Stomach smooth muscle (tissue), 2 donors: ENCODE measurements at regions not wholly inside any gene's neighbourhood (a gene's known extent, or its start where the extent isn't known, plus 50 kb on each side); places are given as distances from the start of the nearest gene placed in this dataset.
A peak's percentile ranks its signal among the peaks of the same experiment; 100 is the strongest.

Experiments
- H3K27ac ChIP-seq: one replicate; pipeline ENCODE4 v1.7.0; 2013; ENCODE audit warnings: mild to moderate bottlenecking, low read length, inconsistent platforms
- H3K27me3 ChIP-seq, 2 donors: one replicate each; pipeline ENCODE4 v1.7.0; 2013; ENCODE audit warnings: low read length in 2 of 2; ENCODE audit not compliant: insufficient read depth in 2 of 2, control insufficient read depth in 1 of 2
- H3K36me3 ChIP-seq, 2 donors: one replicate each; pipeline ENCODE4 v1.7.0; 2013; ENCODE audit warnings: low read length in 2 of 2; ENCODE audit not compliant: control insufficient read depth in 2 of 2, insufficient read depth in 2 of 2
- H3K4me1 ChIP-seq: one replicate; pipeline ENCODE4 v1.7.0; 2013; ENCODE audit warnings: low read length; ENCODE audit not compliant: control insufficient read depth, insufficient read depth
- H3K4me3 ChIP-seq, 2 donors: one replicate each; pipeline ENCODE4 v1.7.0; 2013; ENCODE audit warnings: low read length in 2 of 2
- H3K9ac ChIP-seq, 2 donors: one replicate each; pipeline ENCODE4 v1.7.0; 2013; ENCODE audit warnings: low read length in 2 of 2, mild to moderate bottlenecking in 1 of 2
- H3K9me3 ChIP-seq, 2 donors: one replicate each; pipeline ENCODE4 v1.7.0; 2013; ENCODE audit warnings: low read length in 2 of 2; ENCODE audit not compliant: control insufficient read depth in 2 of 2
- donor health status: healthy.
- donor health status: Pancreatic carcinoma.

DNA sequence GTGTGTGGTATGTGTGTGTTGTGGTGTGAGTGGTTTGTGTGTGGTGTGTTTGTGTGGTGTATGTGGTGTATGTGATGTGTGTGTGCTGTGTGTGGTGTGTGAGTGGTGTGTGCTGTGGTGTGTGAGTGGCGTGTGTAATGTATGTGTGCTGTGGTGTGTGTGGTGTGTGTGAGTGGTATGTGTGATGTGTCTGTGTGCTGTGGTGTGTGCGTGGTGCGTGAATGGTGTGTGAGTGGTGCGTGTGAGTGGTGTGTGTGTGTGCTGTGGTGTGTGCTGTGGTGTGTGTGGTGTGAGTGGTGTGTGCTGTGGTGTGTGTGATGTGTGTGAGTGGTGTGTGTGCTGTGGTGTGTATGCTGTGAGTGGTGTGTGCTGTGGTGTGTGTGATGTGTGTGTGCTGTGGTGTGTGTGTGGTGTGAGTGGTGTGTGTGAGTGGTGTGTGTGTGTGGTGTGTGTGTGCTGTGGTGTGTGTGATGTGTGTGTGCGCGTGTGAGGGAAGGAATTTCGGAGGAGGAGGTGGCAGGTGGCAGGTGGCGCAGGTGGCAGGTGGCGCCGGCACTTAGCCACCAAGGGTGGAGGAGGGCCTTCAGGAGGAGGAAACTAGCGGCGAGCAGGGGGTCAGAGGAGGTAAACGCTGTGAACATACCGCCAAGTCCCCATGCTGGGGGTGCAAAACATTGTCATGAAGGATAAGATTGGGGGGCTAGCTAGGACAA is 191.8 kb downstream of the MELK start:
- Histone ChIP-seq H3K9me3 (no peaks in the 10 kb centered on the region), H3K27ac (no peak overlapping the region), H3K36me3 (no peaks in the 10 kb centered on the region), H3K4me3 (no peak overlapping the region), H3K9ac (no peak overlapping the region), H3K27me3 (peaks cover 12 to 34% of the 10 kb centered on the region in 2 donors), H3K4me1 (no peaks in the 10 kb centered on the region)

DNA sequence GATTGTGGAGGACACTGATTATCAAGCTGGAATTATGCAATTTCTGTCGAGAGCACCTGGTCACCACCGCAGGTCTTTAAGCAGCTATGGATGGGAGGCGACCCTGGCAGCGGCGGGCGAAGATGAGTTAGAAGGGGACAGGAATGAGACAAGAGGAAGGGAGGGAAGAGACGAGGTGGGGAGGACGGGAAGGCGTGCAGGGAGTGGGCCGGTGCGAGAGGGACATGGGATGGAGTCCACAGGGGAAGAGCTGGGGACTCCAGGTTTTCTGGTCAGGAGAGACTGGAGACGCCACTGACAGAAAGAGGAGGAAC is 192.3 kb downstream of the MELK start:
- H3K9me3 ChIP-seq: no peaks in the 10 kb centered on the region
- H3K9ac ChIP-seq: no peak overlapping the region
- no peaks in the 10 kb centered on the region for H3K4me1 ChIP-seq
- no peak overlapping the region for H3K4me3 ChIP-seq
- H3K27ac ChIP-seq: no peak overlapping the region
- H3K27me3 ChIP-seq: peaks cover 14 to 36% of the 10 kb centered on the region in 2 donors
- H3K36me3 ChIP-seq: no peaks in the 10 kb centered on the region

DNA sequence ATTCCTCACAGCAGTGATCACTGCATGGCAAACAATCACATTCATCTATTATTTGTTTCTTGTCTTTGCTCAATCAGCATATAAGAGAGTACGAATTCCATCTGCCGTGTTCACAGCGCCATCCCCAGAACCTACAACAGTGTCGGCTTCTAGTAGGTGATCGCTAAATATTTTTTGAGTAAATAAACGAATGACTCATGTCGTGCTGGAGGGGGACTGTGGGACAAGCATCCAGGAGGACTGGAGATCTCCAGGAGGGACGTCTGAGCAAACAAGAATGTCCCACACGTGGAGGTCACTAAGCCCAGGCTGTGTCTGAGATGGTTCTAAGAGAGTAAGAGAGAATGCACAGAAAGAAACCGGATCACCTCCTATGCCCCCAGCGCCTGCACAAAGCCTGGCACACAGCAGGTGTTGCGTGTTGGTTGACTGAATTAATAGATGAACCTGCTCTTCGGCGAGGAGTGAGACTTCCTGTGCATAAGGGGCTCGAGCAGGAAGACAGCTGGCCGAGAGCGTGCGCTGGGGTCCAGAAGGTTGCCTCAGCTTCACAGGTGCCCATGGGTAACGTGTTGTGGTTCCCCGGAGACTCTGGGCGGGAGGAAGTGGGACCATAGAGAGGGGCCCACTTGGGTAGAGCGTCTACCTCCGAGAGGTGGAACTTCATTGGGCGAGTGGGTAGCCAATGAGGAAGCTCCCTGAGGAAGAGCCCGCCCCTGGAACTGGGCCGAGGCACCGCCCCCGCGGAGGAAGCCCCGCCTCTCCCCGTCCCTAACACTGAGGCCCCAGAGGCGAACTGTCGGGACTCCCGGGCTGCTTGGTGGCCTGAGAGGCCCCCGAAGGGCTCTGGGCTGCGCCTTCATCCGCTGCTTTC is 193.0 kb downstream of the MELK start:
- peak overlapping the region; percentile 44 to 66 for H3K4me3 ChIP-seq
- H3K9ac ChIP-seq: no peak overlapping the region
- no peaks in the 10 kb centered on the region for H3K9me3 ChIP-seq
- peaks cover 19 to 31% of the 10 kb centered on the region in 2 donors for H3K27me3 ChIP-seq
- no peaks in the 10 kb centered on the region for H3K36me3 ChIP-seq
- no peak overlapping the region for H3K27ac ChIP-seq
- H3K4me1 ChIP-seq: no peaks in the 10 kb centered on the region

DNA sequence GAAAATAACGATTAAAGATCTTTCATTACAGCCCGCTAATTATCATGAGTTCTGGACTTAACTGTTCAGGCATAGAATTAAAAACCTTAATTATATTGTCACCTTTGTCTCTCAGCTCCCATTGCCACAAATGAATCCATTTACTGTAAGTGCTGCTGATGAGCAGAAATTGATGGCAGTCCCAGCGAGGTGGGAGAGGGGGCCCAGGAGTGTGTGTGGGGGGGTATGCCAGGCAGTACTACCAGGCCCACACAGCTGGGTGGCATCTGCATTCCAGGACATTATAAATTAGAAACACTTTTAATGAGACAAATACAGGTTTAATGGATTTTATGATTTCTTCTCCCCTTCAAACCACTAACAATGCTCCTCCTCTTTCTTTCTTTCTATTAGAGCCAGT is 196.0 kb downstream of the MELK start:
- no peaks in the 10 kb centered on the region for H3K9me3 ChIP-seq
- no peak overlapping the region for H3K27ac ChIP-seq
- no peak overlapping the region for H3K4me3 ChIP-seq
- H3K4me1 ChIP-seq: no peaks in the 10 kb centered on the region
- no peaks in the 10 kb centered on the region for H3K36me3 ChIP-seq
- H3K9ac ChIP-seq: no peak overlapping the region
- H3K27me3 ChIP-seq: peaks cover 25 to 30% of the 10 kb centered on the region in 2 donors

DNA sequence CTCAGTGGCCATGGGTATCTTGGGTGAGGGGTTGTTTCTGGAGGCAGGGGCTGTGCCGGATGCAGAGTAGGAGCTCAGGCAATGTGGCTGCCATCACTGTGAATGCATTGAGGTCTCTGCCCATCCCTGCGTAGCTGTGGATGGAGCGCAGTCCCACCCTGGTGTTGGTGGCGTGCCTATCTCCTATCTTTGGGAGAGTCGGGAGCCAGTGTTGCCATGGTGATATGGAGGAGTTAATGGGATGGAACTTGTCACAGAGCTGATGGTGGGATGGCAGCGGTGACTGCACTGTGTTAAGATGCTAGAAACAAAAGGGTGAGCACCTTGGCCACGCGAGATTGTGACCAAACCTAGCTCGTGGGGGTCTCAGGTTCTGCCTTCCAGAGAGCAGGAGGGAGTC is 197.3 kb downstream of the MELK start:
- Histone ChIP-seq H3K36me3 (no peaks in the 10 kb centered on the region), H3K9me3 (no peaks in the 10 kb centered on the region), H3K27me3 (peaks cover 25 to 27% of the 10 kb centered on the region in 2 donors), H3K9ac (no peak overlapping the region), H3K4me1 (no peaks in the 10 kb centered on the region), H3K4me3 (no peak overlapping the region), H3K27ac (no peak overlapping the region)

DNA sequence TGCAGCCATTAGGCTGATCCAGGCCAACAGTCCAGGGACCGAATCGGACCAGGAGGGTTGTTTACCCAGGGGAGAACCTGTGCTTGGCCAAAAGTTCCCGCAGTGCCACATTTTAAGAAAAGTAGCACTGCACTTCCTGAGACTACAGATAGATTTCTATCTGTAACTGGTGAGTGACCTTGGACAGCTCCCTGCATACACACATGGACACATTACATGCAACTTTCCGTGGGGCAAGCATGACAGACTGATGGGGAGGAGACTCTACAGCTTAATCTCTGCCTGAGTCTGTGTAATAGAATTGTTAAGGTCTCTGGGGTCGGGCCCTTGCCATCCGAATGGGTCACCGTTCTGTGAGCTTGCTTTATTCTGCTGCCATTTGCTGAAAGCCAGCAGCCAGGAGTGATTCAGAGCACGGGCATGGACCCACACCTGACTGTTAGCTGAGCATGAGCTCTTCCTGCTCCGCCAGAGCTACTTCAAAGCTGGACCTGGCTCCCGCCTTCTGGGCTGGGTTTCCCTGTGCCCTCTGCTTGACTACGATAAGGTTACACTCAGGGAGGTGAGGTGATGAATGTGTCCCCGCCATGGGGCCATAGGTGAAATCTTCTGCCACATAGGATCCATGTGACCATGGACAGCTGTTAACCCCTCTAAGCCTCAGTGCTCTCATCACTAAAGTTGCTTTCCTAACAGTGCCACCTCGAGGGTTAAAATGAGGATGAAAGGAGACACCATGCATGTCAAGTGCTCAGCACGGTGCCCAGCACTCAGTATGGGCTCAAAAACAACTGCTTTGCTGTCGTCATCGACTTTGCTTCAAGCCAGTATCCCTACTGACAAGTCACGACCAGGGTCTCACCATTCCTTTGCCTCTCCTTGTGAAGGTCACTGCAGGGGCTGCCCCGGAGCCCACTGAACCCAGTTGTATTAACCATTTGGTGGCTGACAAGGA is 200.0 kb downstream of the MELK start:
- no peaks in the 10 kb centered on the region for H3K9me3 ChIP-seq
- H3K27me3 ChIP-seq: peaks cover 25 to 29% of the 10 kb centered on the region in 2 donors

DNA sequence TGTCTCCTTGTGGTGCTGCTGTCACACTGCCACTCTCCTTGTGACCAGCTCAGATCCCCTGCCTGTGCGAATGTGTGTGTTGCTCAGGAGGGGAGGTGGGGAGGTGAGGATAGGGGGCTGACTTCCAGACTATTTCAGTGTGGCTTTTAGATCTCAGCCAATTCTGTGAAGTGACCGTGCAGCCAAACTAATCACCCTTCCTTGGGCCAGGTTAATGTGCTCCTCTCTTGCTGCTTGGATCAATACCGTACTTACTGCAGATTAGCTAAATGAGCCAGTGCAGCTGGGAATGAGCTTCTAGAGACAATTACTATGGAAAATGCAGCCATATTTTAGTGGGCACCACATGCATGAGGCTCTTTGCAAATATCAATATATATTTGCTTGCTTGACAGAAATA is 206.0 kb downstream of the MELK start:
- H3K9me3 ChIP-seq: no peaks in the 10 kb centered on the region
- H3K9ac ChIP-seq: no peak overlapping the region
- no peaks in the 10 kb centered on the region for H3K36me3 ChIP-seq
- no peak overlapping the region for H3K4me3 ChIP-seq
- no peaks in the 10 kb centered on the region for H3K4me1 ChIP-seq
- H3K27me3 ChIP-seq: peaks cover 23 to 35% of the 10 kb centered on the region in 2 donors
- H3K27ac ChIP-seq: no peak overlapping the region

More for the DNA sequence above, 200.0 kb downstream of the MELK start:
- Histone ChIP-seq H3K4me3 (no peak overlapping the region), H3K4me1 (no peaks in the 10 kb centered on the region), H3K9ac (no peak overlapping the region), H3K36me3 (no peaks in the 10 kb centered on the region), H3K27ac (no peak overlapping the region)

DNA sequence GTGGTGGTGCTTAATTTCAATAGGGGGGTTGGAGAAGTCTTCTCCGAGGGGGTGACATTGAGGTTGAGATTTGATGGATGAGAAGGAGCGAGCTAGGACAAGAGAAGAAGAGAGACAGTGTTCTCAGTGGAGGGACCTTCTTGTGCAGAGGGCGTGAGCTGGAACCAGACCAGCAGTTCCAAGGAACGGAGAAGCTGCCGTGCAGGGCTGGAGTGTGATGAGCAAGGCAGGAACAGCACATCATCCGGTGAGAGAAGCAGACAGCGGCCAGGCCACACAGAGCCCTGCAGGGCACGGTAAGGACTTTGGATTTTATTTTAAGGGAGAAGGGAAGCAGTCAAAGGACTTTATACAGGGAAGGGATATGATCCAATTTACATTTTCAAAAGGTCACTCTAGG is 206.9 kb downstream of the MELK start:
- Histone ChIP-seq H3K9me3 (no peaks in the 10 kb centered on the region), H3K27ac (no peak overlapping the region), H3K4me1 (no peaks in the 10 kb centered on the region), H3K9ac (no peak overlapping the region), H3K27me3 (peaks cover 26 to 36% of the 10 kb centered on the region in 2 donors), H3K36me3 (no peaks in the 10 kb centered on the region), H3K4me3 (peak overlapping the region in 1 of 2 donors; percentile 29)

DNA sequence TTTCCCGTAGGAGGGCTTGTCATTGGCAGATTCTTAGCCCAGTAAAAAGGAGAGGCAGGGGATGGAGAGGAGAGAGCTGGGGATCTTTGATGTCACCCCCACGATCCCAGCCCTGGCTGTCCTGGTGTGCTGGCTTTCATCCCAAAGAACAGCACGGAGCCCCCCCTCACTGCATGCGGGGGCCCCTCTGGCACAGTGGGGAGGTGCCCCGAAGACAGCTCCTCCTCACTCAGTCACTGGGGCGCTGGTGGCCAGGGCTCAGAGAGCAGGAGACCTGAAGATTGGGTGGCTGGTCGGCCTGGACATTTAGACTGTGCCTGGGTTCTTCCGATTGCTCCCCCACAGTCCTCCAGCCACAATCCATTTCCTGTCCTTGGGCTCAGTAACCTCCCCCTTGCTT is 207.5 kb downstream of the MELK start:
- H3K4me1 ChIP-seq: no peaks in the 10 kb centered on the region
- H3K27ac ChIP-seq: no peak overlapping the region
- no peaks in the 10 kb centered on the region for H3K9me3 ChIP-seq
- H3K27me3 ChIP-seq: peaks cover 28 to 40% of the 10 kb centered on the region in 2 donors
- H3K4me3 ChIP-seq: peak overlapping the region in 1 of 2 donors; percentile 29
- no peaks in the 10 kb centered on the region for H3K36me3 ChIP-seq
- H3K9ac ChIP-seq: no peak overlapping the region

DNA sequence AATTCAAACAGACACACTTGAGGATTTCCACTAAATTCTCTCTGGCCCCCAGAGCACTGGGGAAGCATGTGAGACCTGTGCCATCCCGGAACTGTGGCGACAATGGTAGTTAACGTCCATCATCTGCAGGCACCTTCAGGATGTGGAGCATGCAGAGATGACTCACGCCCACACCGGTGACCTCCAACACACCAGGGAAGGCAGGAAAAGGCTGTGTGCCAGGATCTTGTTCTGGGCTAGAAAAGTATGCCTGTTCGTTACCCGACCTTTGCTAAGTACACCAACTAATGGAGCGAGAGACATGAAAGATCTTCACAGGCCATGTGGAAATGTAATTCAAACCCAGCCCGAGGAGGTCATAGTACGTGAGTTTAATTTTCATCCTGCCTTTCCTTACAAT is 208.8 kb downstream of the MELK start:
- peaks cover 26 to 34% of the 10 kb centered on the region in 2 donors for H3K27me3 ChIP-seq
- no peaks in the 10 kb centered on the region for H3K4me1 ChIP-seq
- no peak overlapping the region for H3K27ac ChIP-seq
- H3K9me3 ChIP-seq: no peaks in the 10 kb centered on the region
- H3K9ac ChIP-seq: no peak overlapping the region
- no peak overlapping the region for H3K4me3 ChIP-seq
- no peaks in the 10 kb centered on the region for H3K36me3 ChIP-seq
